Tibial nerve (tissue), 3 donors: ENCODE measurements at regions not wholly inside any gene's neighbourhood (a gene's known extent, or its start where the extent isn't known, plus 50 kb on each side); places are given as distances from the start of the nearest gene placed in this dataset.
"Not testable (repeated sequence)": the region's sequence is repeated elsewhere in the genome, so short reads cannot be mapped to it uniquely, and the experiment has no call there.

Experiments
- CTCF ChIP-seq, 5 experiments: fragments of 200-600 bp in 3 of 5; fragments of 450-650 bp in 2 of 5; sonication (generic) in 3 of 5; IDR thresholded peaks; one replicate each; pipeline ENCODE4 v1.5.1; 2016 to 2019; ENCODE audit warnings: antibody characterized with exemption in 5 of 5, mild to moderate bottlenecking in 3 of 5, moderate library complexity in 2 of 5
- POLR2A ChIP-seq, 2 donors: fragments of 450-650 bp; IDR thresholded peaks; one replicate each; pipeline ENCODE4 v1.6.1; 2017; ENCODE audit warnings: antibody characterized with exemption in 2 of 2, mild to moderate bottlenecking in 2 of 2, moderate library complexity in 2 of 2

DNA sequence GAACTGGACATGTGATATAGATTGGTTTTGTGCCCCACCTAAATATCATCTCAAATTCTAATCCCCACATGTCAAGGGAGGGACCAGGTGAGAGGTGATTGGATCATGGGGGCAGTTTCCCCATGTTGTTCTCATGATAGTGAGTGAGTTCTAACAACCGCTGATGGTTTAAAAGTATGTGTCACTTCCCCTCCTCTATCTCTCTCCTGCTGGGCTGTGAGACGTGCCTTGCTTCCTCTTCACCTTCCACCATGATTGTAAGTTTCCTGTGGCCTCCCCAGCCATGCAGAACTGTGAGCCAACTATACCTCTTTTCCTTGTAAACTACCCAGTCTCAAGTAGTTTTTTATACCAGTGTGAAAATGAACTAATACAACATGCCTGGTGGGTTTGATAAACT is 1122.5 kb downstream of the TMEM121 start:
- not testable (repeated sequence) for TF ChIP-seq CTCF, POLR2A (IDR thresholded peaks at IDR 0.05)
